ENCODE measurements at regions not wholly inside any gene's neighbourhood (a gene's known extent, or its start where the extent isn't known, plus 50 kb on each side); places are given as distances from the start of the nearest gene placed in this dataset.

- Histone ChIP-seq H3K9ac (ENCODE audit: insufficient read depth, low read length) (no peak overlapping the region), H3K9me3 (ENCODE audit: control insufficient read depth, insufficient read depth, low read depth, low read length) (no peaks in the 10 kb centered on the region), H2AFZ (ENCODE audit: low read length) (no peak overlapping the region), H4K20me1 (ENCODE audit: control insufficient read depth, extremely low read depth, insufficient read depth, low read length) (no peaks in the 10 kb centered on the region), H3K4me2 (ENCODE audit: extremely low read depth, insufficient read depth, low read length) (no peak overlapping the region), H3K27ac (ENCODE audit: insufficient read depth, low read length) (no peak overlapping the region), H3K4me3 (replicated peaks in 1 of 4; ENCODE audit: control extremely low read depth in 1 of 4, insufficient read depth in 1 of 4, low read depth in 3 of 4, low read length in 4 of 4) (no peak overlapping the region), H3K4me1 (ENCODE audit: control insufficient read depth, extremely low read depth, insufficient read depth, low read length) (peaks cover under 1% of the 10 kb centered on the region), H3K79me2 (ENCODE audit: control insufficient read depth, insufficient read depth, low read length) (no peaks in the 10 kb centered on the region), H3K27me3 (ENCODE audit: control insufficient read depth, insufficient read depth, low read length) (no peaks in the 10 kb centered on the region), H3K36me3 (ENCODE audit: control insufficient read depth, insufficient read depth, low read length) (no peaks in the 10 kb centered on the region)
- no peak for DNase-seq (ENCODE audit: low read depth in 2 of 2)
- TF ChIP-seq EZH2 (IDR thresholded peaks at IDR 0.05; ENCODE audit: low read length, missing control alignments) (no peak), CTCF (conservative IDR thresholded peaks at IDR 0.05 in 1 of 2, IDR thresholded peaks at IDR 0.05 in 1 of 2; ENCODE audit: low read depth in 1 of 2, low read length in 2 of 2) (no peak)
Observed at GRCh38 chr2:235112365-235112764, 160.5 kb downstream of the SH3BP4 start.

GRCh38 chr2:235113854-235114253 lies 162.0 kb downstream of the SH3BP4 start:
- no peaks in the 10 kb centered on the region for H4K20me1 ChIP-seq (ENCODE audit: control insufficient read depth, extremely low read depth, insufficient read depth, low read length)
- no peak overlapping the region for H3K9ac ChIP-seq (ENCODE audit: insufficient read depth, low read length)
- DNase-seq (ENCODE audit: low read depth in 2 of 2): no peak
- TF ChIP-seq EZH2 (IDR thresholded peaks at IDR 0.05; ENCODE audit: low read length, missing control alignments) (no peak), CTCF (conservative IDR thresholded peaks at IDR 0.05 in 1 of 2, IDR thresholded peaks at IDR 0.05 in 1 of 2; ENCODE audit: low read depth in 1 of 2, low read length in 2 of 2) (no peak)
- no peaks in the 10 kb centered on the region for H3K36me3 ChIP-seq (ENCODE audit: control insufficient read depth, insufficient read depth, low read length)
- H2AFZ ChIP-seq (ENCODE audit: low read length): no peak overlapping the region
- no peaks in the 10 kb centered on the region for H3K79me2 ChIP-seq (ENCODE audit: control insufficient read depth, insufficient read depth, low read length)
- no peaks in the 10 kb centered on the region for H3K27me3 ChIP-seq (ENCODE audit: control insufficient read depth, insufficient read depth, low read length)
- no peaks in the 10 kb centered on the region for H3K4me1 ChIP-seq (ENCODE audit: control insufficient read depth, extremely low read depth, insufficient read depth, low read length)
- H3K27ac ChIP-seq (ENCODE audit: insufficient read depth, low read length): no peak overlapping the region
- no peak overlapping the region for H3K4me3 ChIP-seq (replicated peaks in 1 of 4; ENCODE audit: control extremely low read depth in 1 of 4, insufficient read depth in 1 of 4, low read depth in 3 of 4, low read length in 4 of 4)
- H3K9me3 ChIP-seq (ENCODE audit: control insufficient read depth, insufficient read depth, low read depth, low read length): no peaks in the 10 kb centered on the region
- H3K4me2 ChIP-seq (ENCODE audit: extremely low read depth, insufficient read depth, low read length): no peak overlapping the region

GRCh38 chr2:235114286-235114685 lies 162.5 kb downstream of the SH3BP4 start:
- Histone ChIP-seq H3K4me3 (replicated peaks in 1 of 4; ENCODE audit: control extremely low read depth in 1 of 4, insufficient read depth in 1 of 4, low read depth in 3 of 4, low read length in 4 of 4) (no peak overlapping the region), H3K27me3 (ENCODE audit: control insufficient read depth, insufficient read depth, low read length) (no peaks in the 10 kb centered on the region), H4K20me1 (ENCODE audit: control insufficient read depth, extremely low read depth, insufficient read depth, low read length) (no peaks in the 10 kb centered on the region), H3K27ac (ENCODE audit: insufficient read depth, low read length) (no peak overlapping the region), H3K9ac (ENCODE audit: insufficient read depth, low read length) (no peak overlapping the region), H3K4me2 (ENCODE audit: extremely low read depth, insufficient read depth, low read length) (no peak overlapping the region), H3K79me2 (ENCODE audit: control insufficient read depth, insufficient read depth, low read length) (no peaks in the 10 kb centered on the region), H3K9me3 (ENCODE audit: control insufficient read depth, insufficient read depth, low read depth, low read length) (no peaks in the 10 kb centered on the region), H2AFZ (ENCODE audit: low read length) (no peak overlapping the region), H3K4me1 (ENCODE audit: control insufficient read depth, extremely low read depth, insufficient read depth, low read length) (no peaks in the 10 kb centered on the region), H3K36me3 (ENCODE audit: control insufficient read depth, insufficient read depth, low read length) (no peaks in the 10 kb centered on the region)
- TF ChIP-seq EZH2 (IDR thresholded peaks at IDR 0.05; ENCODE audit: low read length, missing control alignments) (no peak), CTCF (conservative IDR thresholded peaks at IDR 0.05 in 1 of 2, IDR thresholded peaks at IDR 0.05 in 1 of 2; ENCODE audit: low read depth in 1 of 2, low read length in 2 of 2) (no peak)
- DNase-seq (ENCODE audit: low read depth in 2 of 2): no peak

Data from fibroblast of lung (primary cell).